ENCODE measurements at regions not wholly inside any gene's neighbourhood (a gene's known extent, or its start where the extent isn't known, plus 50 kb on each side); places are given as distances from the start of the nearest gene placed in this dataset.

DNA sequence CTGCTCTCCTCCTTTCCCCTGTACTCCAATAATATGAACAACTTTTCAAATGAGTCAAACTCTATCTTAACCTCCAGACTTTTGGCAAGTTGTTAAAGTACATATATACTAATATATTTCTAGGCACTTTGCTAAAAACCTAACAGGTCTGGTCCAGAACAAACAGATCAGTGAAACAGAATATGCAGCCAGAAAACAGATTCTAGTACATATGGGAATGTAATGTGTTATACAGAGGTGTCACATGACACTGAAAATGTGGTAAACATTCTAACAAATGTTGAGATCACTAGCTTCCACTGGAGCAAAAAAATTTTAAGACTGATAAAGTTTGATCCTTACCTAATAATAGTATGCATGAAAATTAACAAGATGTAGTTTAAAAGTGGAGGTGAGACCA lies 136.9 kb downstream of the OR2K2 start:
- no peak for DNase-seq

- DNase-seq, result no peak
Observed at GRCh38 chr9:111192650-111193049, 137.4 kb downstream of the OR2K2 start.

DNA sequence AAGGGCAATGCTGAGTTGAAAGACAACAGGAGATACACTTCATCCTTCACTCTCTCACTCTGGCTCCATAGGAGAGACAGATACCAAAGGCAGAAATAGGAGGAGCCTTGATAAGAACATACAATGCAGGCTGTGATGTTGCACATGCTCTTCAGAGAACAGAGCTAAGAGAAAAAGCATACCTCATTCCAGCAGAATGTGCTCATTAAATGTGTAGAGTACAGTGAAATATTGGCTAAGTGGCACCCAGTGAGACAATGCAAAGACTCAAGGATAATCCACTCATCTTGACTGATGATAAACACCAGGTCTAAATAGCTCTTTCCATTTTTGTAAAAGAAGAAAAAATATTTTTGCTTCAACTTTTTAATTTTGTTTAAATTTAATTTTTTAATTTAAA lies 139.7 kb downstream of the OR2K2 start:
- no peak for DNase-seq

DNA sequence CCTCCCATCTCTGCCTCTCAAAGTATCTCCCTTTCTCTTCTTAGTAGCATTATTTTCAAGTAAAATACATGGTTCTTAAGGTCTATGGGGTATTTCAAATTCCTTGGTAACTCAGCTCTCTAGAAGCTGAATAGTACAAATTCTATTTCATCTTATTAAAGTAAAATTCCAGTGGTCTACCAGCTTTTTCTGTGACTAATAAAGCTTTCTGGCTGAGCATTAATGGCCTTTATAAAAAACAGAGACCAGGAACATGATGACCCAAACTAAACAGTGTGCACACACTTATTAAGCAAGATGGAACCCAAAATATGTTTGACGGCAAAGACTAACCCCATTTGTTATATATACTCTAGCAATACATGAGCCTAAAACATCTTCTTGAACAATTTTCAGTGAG lies 142.6 kb downstream of the OR2K2 start:
- no peak for DNase-seq

- no peak for DNase-seq
Observed at GRCh38 chr9:111186021-111186530, 143.9 kb downstream of the OR2K2 start.

- no peak for DNase-seq
Observed at GRCh38 chr9:111180811-111181210, 142.5 kb upstream of the LPAR1 start.

DNA sequence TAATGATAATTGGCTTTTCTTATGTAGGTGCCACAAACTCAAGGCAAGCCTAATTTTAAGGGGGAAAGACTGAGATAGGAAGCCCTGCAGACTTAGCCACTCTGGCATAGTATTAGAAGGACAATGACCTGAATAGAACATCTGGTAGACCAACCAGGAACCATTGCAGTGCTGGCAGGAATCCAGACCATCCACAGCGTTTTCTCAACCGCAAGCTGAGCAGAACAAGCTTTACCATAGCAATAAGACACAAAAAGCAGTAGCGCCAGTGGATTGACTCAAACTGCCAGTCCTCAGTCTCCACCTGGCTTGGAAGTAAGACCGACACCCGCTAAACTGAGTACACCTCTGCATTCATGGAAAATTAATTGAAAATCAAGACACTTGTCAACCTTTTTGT lies 141.3 kb upstream of the LPAR1 start:
- no peak for DNase-seq

GRCh38 chr9:111178331-111179055 lies 140.2 kb upstream of the LPAR1 start:
- DNase-seq, result no peak

DNA sequence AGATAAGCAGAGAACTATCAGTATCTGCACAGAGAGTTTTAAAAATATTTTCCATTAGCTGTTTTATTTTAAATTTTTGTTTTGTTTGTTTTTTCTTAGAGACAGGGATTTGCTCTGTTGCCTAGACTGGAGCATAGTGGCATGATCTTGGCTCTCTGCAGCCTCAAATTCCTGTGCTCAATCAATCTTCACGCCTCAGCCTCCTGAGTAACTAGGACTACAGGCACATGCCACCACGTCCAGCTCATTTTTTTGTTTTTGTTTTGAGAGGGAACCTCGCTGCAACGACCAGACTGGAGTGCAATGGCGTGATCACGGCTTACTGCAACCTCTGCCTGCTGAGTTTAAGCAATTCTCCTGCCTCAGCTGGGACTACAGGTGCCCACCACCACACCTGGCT lies 138.2 kb upstream of the LPAR1 start:
- DNase-seq, result no peak

GRCh38 chr9:111175350-111175749 lies 137.1 kb upstream of the LPAR1 start:
- DNase-seq, result no peak

DNA sequence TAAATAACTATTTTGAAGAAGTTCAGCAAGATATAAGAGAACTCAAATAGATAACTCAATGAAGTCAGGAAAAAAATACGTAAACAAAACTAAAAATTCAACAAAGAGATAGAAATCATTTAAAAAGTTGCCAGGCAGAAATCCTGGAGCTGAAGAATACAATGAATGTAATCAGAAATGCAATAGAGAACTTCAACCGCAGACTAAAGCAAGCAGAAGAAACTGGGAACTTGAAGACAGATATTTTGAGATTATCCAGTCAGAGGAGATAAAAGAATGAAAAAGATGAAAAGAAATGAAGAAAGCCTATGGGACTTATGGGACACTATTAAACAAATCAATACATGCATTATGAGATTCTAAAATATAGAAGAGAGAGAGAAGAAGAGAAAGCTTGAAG lies 129.1 kb upstream of the LPAR1 start:
- no peak for DNase-seq

DNA sequence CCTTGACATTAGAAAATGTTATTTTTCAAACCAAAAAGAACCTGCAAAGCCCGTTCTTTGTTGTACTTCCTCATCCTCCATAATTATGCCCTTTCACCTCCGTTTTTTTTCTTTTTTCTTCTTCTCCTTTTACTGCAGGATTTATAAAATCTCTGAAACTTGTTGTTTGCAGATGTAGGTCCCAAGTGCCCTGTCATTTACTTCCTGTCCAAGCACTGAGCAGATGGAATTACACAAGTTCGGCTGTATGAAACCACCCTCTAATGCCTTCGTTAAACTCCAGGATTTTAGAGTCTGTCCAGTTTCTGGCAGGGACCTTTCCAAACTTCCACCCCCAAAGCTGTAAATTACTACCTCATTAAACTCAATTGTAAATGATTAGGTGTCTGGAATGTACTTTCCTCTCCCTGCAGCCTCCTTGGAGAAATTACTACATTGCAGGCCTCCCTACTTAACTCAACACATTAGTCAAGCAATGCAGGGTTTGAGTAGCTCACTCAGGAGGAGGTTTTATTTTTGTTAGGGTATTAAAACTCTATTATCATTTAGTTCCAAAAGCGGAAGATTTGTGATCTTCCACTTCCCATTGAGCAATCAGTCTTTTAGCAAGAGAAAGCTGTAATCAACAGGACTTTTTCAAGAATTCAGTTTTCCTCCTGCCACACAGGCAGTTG lies 125.6 kb upstream of the LPAR1 start:
- DNase-seq, result no peak

DNA sequence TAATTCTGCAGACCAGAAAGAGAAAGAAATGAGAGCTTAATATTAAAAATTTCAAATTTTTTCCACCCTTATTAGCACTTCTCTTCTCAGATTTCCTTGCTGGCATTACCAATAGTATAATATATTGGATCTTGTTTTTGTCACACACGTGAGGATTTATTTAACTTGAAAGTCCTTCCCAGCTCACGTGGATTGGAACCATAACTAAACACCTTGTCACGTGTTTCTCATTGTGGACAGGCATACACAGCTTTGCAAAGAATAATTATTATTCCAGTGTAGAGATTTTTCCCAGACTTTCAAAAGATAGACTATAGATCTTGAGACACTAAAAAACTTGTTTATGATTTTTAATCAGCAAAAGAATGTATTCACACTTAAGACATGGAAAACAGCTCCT lies 123.8 kb upstream of the LPAR1 start:
- DNase-seq, result no peak

- no peak for DNase-seq
Observed at GRCh38 chr9:111161015-111161415, 122.7 kb upstream of the LPAR1 start.

DNA sequence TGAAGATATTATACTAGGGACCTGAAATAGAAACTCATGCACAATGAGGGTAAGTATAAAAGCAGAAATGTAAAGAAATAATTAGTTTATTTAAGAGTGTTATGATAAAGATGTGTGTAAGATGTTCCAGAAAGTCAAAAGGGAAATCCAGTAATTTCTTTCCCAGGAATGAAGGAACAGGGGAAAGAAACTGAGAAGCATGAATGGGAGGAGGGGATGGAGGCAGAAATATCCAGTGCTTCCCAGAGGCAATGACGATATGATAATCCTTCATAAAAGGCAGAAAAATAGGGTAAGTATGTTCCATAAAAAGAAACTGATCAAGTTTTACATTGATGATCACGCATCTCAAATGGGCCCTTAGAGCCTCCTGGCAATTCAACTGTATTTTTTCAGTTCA lies 120.7 kb upstream of the LPAR1 start:
- no peak for DNase-seq

GRCh38 chr9:111158363-111158762 lies 120.1 kb upstream of the LPAR1 start:
- DNase-seq, result no peak

- no peak for DNase-seq
Observed at GRCh38 chr9:111154081-111154562, 115.9 kb upstream of the LPAR1 start.

- no peak for DNase-seq
Observed at GRCh38 chr9:111152614-111153406, 114.5 kb upstream of the LPAR1 start.

GRCh38 chr9:111151537-111151936 lies 113.3 kb upstream of the LPAR1 start:
- no peak for DNase-seq

DNA sequence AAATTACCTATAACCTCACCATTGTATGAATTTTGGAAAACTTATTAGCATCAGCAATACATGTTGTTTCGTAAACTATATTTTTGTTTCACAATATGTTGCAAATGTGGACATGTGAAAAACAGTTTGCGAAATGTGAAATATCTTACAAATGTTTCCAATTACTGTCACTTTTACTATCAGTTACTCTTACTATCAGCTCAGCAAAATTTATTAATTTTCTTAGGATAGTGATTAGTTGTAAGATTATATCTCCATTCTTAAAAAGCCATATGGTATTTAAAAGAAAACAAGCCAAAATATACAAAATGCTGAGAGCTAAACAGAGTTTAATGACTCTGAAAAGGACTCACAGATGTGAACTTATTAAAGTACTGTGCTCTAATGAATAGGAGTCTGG lies 111.9 kb upstream of the LPAR1 start:
- no peak for DNase-seq

- no peak for DNase-seq
Observed at GRCh38 chr9:111149018-111149759, 110.9 kb upstream of the LPAR1 start.

GRCh38 chr9:111148052-111149017 lies 110.1 kb upstream of the LPAR1 start:
- DNase-seq, result no peak
